Suppressor macrophage (primary cell): ENCODE measurements at regions not wholly inside any gene's neighbourhood (a gene's known extent, or its start where the extent isn't known, plus 50 kb on each side); places are given as distances from the start of the nearest gene placed in this dataset.

Experiments
- DNase-seq, 4 experiments: peaks; one replicate each; pipeline ENCODE4 v3.0.0-alpha.2; 2020 to 2022

DNA sequence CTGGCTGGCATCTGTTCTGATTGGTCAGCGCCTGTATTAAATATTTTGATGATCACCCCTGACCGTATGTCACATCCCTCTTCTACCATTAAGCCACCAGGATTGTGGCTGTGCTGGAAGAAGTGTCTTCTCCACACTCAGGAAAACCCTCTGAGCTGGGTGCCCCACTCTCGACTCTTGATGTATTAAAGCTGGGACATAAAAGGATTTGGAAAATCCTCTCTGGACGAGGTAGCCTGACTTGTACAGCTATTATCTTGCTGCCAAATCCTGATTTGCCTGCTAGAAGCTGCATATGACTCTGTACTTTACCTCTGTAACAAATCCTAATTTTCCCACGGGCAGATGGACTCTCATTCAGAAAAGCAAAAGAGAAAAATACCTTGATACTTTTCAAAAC, 161.0 kb downstream of the SLC28A3 start:
- DNase-seq, result no peak

DNA sequence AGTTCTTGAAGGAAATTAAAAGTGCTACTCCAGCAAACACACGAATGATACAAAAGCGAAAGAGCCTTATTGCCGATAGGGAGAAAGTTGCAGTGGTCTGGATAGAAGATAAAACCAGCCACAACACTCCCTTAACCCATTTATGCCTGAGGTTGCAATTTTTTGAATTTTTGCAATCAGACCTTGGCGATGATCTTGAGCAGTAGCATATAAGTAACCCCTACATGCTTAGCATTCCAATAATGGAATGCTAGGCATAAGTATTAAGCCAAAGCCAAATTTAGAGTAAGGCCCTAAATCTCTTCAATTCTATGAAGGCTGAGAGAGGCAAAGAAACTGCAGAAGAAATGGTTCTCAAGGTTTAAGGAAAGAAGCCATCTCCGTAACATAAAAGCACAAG, 153.5 kb downstream of the SLC28A3 start:
- no peak for DNase-seq

DNA sequence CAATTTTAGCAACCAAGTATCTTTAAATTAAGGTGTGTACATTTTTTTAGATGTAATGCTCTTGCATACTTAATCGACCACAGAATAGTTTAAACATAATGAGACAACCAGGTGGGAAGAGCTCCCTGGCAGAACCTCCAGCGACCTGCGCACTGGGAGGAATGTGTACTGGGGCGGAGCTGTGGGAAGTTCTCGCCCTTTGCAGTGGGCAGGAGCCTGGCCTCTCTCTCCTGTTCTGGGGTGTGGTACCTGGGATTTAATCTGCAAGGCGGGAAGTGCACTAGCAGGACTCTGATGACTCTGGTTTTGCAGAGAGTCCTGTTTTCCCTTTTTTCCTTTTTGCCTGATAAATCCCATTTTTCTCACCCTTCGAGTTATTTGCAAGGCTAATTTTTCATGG, 150.7 kb downstream of the SLC28A3 start:
- no peak for DNase-seq

DNA sequence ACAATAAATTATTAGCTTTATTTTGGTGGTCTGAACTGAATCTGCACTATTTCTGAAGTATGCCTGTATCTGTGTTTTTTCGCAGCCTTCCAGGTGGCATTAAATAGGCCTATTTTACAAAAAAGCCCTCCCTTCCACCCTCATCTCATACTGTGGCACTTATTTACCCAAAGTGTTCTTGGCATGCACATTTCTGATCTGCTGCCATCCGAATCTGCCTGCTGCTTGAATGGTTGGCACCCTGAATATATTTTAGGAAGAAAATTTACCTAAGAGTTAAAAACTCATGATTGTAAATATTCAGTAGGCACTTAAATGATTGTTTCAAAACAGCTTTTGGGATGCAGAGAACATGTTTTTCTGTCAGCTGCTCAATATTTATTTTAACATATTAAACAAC, 150.1 kb downstream of the SLC28A3 start:
- no peak for DNase-seq

DNA sequence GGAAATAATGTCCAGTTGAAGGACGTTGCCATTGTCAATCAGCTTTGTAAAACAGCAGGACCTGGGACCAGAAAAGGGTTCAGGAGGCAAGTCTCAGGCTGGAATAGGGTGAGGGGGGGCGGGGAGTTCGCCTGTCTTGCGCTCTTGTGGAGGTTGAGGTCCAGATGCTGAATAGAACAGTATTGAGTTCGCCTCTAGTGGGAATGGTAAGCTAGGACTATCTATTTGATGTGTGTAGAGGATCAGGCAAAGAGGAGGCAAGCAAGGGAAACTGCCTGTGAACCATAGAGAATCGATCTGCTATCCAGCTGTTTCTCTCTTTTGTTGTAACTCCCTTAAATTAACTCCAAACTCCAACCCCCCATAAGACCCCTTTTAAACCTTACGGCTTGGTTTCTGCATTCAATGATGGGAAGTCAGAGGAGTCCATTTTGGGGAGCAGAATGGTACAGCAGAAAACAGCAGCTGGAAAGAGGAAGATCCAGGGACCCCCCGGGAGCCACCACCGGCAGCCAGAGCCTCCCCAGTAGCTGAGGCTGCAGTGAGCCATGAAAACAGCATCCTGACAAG, 133.7 kb downstream of the SLC28A3 start:
- no peak for DNase-seq

DNA sequence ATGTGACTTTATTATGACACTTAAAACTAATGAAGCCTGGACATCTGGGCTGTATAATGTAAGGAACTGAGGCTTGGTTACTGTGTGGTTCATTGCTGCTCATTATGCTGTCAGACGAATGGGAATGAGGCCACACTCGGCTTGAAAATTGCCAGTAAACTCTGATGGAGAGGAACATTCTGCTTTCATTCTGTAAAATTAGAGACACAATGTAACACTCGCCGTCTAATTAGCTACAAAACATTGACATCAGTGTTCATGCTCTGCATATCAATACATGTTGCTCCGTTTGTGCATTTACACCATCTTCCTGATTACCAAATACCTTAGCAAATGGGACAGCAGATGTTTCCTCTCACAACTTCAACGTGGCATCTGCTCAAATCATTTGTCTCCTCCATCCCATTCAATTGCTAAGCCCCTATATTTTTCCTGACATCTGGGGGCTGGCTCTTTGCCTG, 133.0 kb downstream of the SLC28A3 start:
- no peak for DNase-seq

DNA sequence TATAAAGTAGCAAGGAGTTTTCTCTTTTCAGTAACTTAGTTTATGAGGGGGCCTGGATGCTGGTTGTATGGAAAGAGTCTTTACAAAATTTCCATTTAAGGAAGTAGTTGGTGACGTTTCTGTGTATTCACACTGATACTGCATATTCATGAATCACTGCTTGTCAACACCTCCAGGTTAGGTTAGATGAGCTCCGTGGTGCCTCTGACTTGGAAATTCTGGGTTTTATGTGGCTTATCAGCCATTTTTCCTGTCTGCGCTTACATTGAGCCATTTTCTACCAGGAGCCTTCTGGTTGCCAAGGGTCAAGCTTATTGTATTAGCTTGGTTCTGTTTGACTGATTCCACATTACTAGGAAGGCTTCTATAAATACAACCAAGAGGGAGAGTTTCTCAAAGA, 128.3 kb downstream of the SLC28A3 start:
- no peak for DNase-seq

DNA sequence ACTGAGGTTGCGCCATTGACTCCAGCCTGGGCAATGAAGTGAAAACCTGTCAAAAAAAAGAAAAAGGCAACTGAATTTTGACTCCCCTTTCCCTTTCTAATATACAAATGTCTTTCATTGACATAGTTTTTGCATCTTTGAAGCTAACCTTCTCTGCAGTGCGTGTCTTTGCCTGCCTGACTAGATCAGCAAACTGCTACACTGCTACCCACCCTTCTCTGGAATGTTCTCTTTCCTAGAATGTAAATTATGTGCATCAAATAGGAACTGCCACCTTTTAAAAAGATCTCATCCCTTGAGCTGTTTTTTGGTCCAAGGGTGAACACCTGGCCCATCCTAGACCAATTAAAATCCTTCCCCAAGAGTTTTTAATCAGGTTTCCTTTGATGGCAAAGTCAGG, 127.6 kb downstream of the SLC28A3 start:
- DNase-seq, result no peak

DNA sequence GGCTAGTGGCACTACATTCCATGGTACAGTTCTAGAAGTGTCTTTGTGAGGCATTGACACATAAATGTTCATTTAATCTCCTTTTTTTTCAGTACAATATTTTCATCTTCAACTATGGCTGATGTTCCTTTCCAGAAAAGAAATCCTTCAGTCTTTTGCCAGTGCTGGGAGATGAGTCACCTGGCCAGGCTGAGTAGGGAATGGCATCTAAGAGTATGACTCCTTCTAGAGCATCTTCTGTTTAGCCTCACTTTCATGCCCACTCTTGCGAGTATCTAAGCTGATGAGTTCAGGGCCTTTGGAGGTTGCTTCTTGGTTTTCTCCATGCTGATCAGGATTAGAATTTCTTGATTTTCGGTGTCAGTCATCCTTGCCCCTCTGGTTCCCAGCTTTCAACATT, 124.4 kb downstream of the SLC28A3 start:
- no peak for DNase-seq

DNA sequence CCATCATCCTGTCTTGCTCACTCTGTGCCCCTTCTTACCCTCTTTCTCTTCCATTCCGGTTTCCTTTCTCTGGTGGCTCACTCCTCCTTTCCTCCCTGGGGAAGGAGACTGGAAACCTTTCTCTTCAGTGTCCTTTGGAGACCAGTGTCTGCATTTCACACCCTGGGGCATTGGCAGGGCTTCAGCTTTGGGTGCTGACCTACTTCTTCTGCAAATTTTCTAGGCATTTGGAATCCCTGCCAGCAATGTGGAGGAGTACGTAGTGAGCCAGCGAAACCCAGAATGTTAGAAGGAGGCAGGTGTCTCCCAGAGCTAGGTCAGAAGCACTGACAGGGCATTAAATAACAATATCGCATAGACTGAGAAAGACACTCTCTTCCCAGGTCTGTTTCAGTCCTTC, 122.2 kb downstream of the SLC28A3 start:
- no peak for DNase-seq

DNA sequence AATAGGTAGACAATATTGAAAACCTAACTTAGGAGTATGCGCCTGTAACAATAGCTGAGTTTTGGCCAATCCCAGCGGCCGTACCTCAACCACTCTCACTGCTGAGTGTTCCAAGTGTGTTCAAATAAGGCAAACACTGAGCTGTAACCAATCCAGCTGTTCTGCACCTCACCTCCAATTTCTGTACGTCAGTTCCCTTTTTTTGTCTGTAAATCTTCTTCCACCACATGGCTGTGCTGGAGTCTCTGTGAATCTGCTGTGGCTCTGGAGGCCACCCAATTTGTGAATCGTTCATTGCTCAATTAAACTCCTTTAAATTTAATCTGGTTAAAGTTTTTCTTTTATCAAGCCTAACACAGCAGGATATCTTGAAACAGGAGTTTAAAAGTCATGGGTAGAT, 116.3 kb downstream of the SLC28A3 start:
- no peak for DNase-seq
